Liver (tissue), 8 donors: ENCODE measurements at regions not wholly inside any gene's neighbourhood (a gene's known extent, or its start where the extent isn't known, plus 50 kb on each side); places are given as distances from the start of the nearest gene placed in this dataset.

Experiments
- DNase-seq: peaks from one replicate; pipeline ENCODE4 v3.0.0-alpha.2; 2017; ENCODE audit warnings: low spot score
- H3K27ac ChIP-seq, 2 donors: one replicate each; pipeline ENCODE4 v1.7.0; 2013; ENCODE audit warnings: inconsistent platforms in 2 of 2, low read length in 2 of 2, control low read depth in 1 of 2, low read depth in 1 of 2, mild to moderate bottlenecking in 1 of 2
- H3K27me3 ChIP-seq, 4 donors: one replicate each; pipeline versions ENCODE4 v1.6.1 to v1.7.0; 2013; ENCODE audit warnings: low read length in 3 of 4, inconsistent platforms in 1 of 4, mild to moderate bottlenecking in 1 of 4, moderate library complexity in 1 of 4; ENCODE audit not compliant: control insufficient read depth in 4 of 4, insufficient read depth in 4 of 4
- H3K36me3 ChIP-seq, 4 donors: one replicate each; pipeline versions ENCODE4 v1.6.1 to v1.7.0; 2013; ENCODE audit warnings: low read length in 3 of 4, mild to moderate bottlenecking in 3 of 4, low read depth in 1 of 4, moderate library complexity in 1 of 4; ENCODE audit not compliant: control insufficient read depth in 4 of 4, insufficient read depth in 3 of 4
- H3K4me1 ChIP-seq, 4 donors: one replicate each; pipeline versions ENCODE4 v1.6.1 to v1.7.0; 2013; ENCODE audit warnings: low read length in 3 of 4, mild to moderate bottlenecking in 3 of 4, moderate library complexity in 1 of 4; ENCODE audit not compliant: control insufficient read depth in 4 of 4, insufficient read depth in 4 of 4
- H3K4me3 ChIP-seq, 3 donors: one replicate each; pipeline versions ENCODE4 v1.6.1 to v1.7.0; 2013; ENCODE audit warnings: low read length in 3 of 3, control low read depth in 1 of 3, low read depth in 1 of 3, mild to moderate bottlenecking in 1 of 3
- H3K9ac ChIP-seq, 2 donors: one replicate each; pipeline ENCODE4 v1.7.0; 2013; ENCODE audit warnings: low read length in 2 of 2, mild to moderate bottlenecking in 2 of 2, moderate library complexity in 2 of 2, control low read depth in 1 of 2, low read depth in 1 of 2
- H3K9me3 ChIP-seq, 4 donors: one replicate each; pipeline versions ENCODE4 v1.6.1 to v1.7.0; 2013; ENCODE audit warnings: low read length in 3 of 4; ENCODE audit not compliant: control insufficient read depth in 4 of 4
- ATF3 ChIP-seq: IDR thresholded peaks from 2 replicates; pipeline ENCODE4 v1.6.1; 2016; ENCODE audit warnings: antibody characterized with exemption
- EGR1 ChIP-seq, 2 donors: IDR thresholded peaks; 2 replicates each; pipeline ENCODE4 v1.6.1; 2016 to 2018; ENCODE audit warnings: antibody characterized with exemption in 2 of 2, low read depth in 2 of 2
- FOXA1 ChIP-seq: IDR thresholded peaks from 2 replicates; pipeline ENCODE4 v1.6.1; 2016; ENCODE audit warnings: antibody characterized with exemption
- FOXA2 ChIP-seq: IDR thresholded peaks from 2 replicates; pipeline ENCODE4 v1.6.1; 2016; ENCODE audit warnings: antibody characterized with exemption
- GABPA ChIP-seq, 2 donors: IDR thresholded peaks in 1 of 2; conservative IDR thresholded peaks in 1 of 2; 2 replicates each; pipeline ENCODE4 v1.6.1; 2016; ENCODE audit warnings: antibody characterized with exemption in 2 of 2, mild to moderate bottlenecking in 1 of 2, moderate library complexity in 1 of 2
- HNF4A ChIP-seq, 2 donors: conservative IDR thresholded peaks; 2 replicates each; pipeline ENCODE4 v1.6.1; 2016; ENCODE audit warnings: antibody characterized with exemption in 2 of 2, mild to moderate bottlenecking in 2 of 2
- HNF4G ChIP-seq: IDR thresholded peaks from 2 replicates; pipeline ENCODE4 v1.6.1; 2016; ENCODE audit warnings: antibody characterized with exemption
- JUND ChIP-seq, 2 donors: IDR thresholded peaks; 2 replicates each; pipeline ENCODE4 v1.6.1; 2016; ENCODE audit warnings: antibody characterized with exemption in 2 of 2
- MAX ChIP-seq: IDR thresholded peaks from 2 replicates; pipeline ENCODE4 v1.6.1; 2016; ENCODE audit warnings: antibody characterized with exemption
- NR2F2 ChIP-seq: IDR thresholded peaks from 2 replicates; pipeline ENCODE4 v1.6.1; 2016; ENCODE audit warnings: antibody characterized with exemption
- RAD21 ChIP-seq, 2 donors: IDR thresholded peaks; 2 replicates each; pipeline ENCODE4 v1.6.1; 2016; ENCODE audit warnings: antibody characterized with exemption in 2 of 2, mild to moderate bottlenecking in 2 of 2
- SP1 ChIP-seq: IDR thresholded peaks from 2 replicates; pipeline ENCODE4 v1.6.1; 2018; ENCODE audit warnings: antibody characterized with exemption, mild to moderate bottlenecking
- YY1 ChIP-seq: IDR thresholded peaks from 2 replicates; pipeline ENCODE4 v1.6.1; 2016; ENCODE audit warnings: antibody characterized with exemption, mild to moderate bottlenecking
- WGBS: extraction: QIAGEN DNeasy Blood & Tissue Kit; methylation state at CpG from one replicate; pipeline ENCODE4 v1.1.7; 2013; 5-methylcytosine and 5-hydroxymethylcytosine counted together
- TF ChIP-seq, protein P1 (sequence below): fragments of 150-350 bp; IDR thresholded peaks from 2 replicates; pipeline ENCODE4 v1.5.1; 2017; ENCODE audit warnings: improper control_type of control experiment, low read depth, low read length; ENCODE audit not compliant: missing input control
- TF ChIP-seq, protein P2 (sequence below): IDR thresholded peaks from 2 replicates; pipeline ENCODE4 v1.6.1; 2016; ENCODE audit warnings: antibody characterized with exemption, mild to moderate bottlenecking
- TF ChIP-seq, protein P3 (sequence below): IDR thresholded peaks from 2 replicates; pipeline ENCODE4 v1.6.1; 2016; ENCODE audit warnings: antibody characterized with exemption
- donor health status: healthy.
- donor health status: healthy.
- donor health status: healthy.
- donor health status: healthy.
- donor health status: healthy.

- no peak overlapping the region for H3K4me3 ChIP-seq
- WGBS: 83% methylated on average over 6 of the region's 6 CpGs
- H3K36me3 ChIP-seq: no peaks in the 10 kb centered on the region
- H3K9ac ChIP-seq: no peak overlapping the region
- TF ChIP-seq JUND (IDR thresholded peaks at IDR 0.05): no peak
- TF ChIP-seq EGR1 (IDR thresholded peaks at IDR 0.05; ENCODE audit: low read depth in 2 of 2): no peak
- TF ChIP-seq, protein P1, sequence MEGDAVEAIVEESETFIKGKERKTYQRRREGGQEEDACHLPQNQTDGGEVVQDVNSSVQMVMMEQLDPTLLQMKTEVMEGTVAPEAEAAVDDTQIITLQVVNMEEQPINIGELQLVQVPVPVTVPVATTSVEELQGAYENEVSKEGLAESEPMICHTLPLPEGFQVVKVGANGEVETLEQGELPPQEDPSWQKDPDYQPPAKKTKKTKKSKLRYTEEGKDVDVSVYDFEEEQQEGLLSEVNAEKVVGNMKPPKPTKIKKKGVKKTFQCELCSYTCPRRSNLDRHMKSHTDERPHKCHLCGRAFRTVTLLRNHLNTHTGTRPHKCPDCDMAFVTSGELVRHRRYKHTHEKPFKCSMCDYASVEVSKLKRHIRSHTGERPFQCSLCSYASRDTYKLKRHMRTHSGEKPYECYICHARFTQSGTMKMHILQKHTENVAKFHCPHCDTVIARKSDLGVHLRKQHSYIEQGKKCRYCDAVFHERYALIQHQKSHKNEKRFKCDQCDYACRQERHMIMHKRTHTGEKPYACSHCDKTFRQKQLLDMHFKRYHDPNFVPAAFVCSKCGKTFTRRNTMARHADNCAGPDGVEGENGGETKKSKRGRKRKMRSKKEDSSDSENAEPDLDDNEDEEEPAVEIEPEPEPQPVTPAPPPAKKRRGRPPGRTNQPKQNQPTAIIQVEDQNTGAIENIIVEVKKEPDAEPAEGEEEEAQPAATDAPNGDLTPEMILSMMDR: no peak
- TF ChIP-seq NR2F2: no peak
- TF ChIP-seq YY1: no peak
- TF ChIP-seq, protein P2, sequence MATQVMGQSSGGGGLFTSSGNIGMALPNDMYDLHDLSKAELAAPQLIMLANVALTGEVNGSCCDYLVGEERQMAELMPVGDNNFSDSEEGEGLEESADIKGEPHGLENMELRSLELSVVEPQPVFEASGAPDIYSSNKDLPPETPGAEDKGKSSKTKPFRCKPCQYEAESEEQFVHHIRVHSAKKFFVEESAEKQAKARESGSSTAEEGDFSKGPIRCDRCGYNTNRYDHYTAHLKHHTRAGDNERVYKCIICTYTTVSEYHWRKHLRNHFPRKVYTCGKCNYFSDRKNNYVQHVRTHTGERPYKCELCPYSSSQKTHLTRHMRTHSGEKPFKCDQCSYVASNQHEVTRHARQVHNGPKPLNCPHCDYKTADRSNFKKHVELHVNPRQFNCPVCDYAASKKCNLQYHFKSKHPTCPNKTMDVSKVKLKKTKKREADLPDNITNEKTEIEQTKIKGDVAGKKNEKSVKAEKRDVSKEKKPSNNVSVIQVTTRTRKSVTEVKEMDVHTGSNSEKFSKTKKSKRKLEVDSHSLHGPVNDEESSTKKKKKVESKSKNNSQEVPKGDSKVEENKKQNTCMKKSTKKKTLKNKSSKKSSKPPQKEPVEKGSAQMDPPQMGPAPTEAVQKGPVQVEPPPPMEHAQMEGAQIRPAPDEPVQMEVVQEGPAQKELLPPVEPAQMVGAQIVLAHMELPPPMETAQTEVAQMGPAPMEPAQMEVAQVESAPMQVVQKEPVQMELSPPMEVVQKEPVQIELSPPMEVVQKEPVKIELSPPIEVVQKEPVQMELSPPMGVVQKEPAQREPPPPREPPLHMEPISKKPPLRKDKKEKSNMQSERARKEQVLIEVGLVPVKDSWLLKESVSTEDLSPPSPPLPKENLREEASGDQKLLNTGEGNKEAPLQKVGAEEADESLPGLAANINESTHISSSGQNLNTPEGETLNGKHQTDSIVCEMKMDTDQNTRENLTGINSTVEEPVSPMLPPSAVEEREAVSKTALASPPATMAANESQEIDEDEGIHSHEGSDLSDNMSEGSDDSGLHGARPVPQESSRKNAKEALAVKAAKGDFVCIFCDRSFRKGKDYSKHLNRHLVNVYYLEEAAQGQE: no peak
- no peak for TF ChIP-seq GABPA (IDR thresholded peaks at IDR 0.05 in 1 of 2, conservative IDR thresholded peaks at IDR 0.05 in 1 of 2)
- TF ChIP-seq HNF4A (conservative IDR thresholded peaks at IDR 0.05): no peak
- TF ChIP-seq SP1: no peak
- no peak for TF ChIP-seq RAD21 (IDR thresholded peaks at IDR 0.05)
- TF ChIP-seq FOXA1: no peak
- TF ChIP-seq HNF4G: no peak
- TF ChIP-seq, protein P3, sequence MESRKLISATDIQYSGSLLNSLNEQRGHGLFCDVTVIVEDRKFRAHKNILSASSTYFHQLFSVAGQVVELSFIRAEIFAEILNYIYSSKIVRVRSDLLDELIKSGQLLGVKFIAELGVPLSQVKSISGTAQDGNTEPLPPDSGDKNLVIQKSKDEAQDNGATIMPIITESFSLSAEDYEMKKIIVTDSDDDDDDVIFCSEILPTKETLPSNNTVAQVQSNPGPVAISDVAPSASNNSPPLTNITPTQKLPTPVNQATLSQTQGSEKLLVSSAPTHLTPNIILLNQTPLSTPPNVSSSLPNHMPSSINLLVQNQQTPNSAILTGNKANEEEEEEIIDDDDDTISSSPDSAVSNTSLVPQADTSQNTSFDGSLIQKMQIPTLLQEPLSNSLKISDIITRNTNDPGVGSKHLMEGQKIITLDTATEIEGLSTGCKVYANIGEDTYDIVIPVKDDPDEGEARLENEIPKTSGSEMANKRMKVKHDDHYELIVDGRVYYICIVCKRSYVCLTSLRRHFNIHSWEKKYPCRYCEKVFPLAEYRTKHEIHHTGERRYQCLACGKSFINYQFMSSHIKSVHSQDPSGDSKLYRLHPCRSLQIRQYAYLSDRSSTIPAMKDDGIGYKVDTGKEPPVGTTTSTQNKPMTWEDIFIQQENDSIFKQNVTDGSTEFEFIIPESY: no peak
- TF ChIP-seq FOXA2: no peak
- no peak for TF ChIP-seq MAX
- TF ChIP-seq ATF3: no peak
- H3K27ac ChIP-seq: no peak overlapping the region
- H3K4me1 ChIP-seq: no peaks in the 10 kb centered on the region
- no peaks in the 10 kb centered on the region for H3K27me3 ChIP-seq
- H3K9me3 ChIP-seq: no peaks in the 10 kb centered on the region
- peak; percentile 14 for DNase-seq
Observed at GRCh38 chr6:44679438-44680201, 292.1 kb downstream of the CDC5L start.
